ENCODE measurements at regions not wholly inside any gene's neighbourhood (a gene's known extent, or its start where the extent isn't known, plus 50 kb on each side); places are given as distances from the start of the nearest gene placed in this dataset.

DNA sequence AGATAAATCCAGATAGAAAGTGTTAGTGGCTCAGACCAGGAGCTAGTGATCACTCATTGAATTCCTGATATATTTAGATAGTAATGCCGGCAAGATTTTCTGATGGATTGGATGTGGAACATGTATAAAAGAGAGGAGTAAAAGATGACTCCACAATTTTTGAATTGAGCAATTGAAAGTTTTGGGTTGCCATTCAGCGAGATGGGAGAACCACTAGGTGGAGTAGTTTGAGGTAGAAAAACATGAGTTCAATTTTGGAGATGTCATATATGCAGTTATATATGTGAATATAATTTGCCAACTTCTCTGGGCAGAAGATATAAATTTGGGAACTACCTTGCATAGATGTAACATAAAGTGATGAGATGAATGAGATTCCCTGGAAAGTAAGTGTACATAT lies 502.5 kb upstream of the SEMA6A start:
- H3K4me3 ChIP-seq (ENCODE audit: low read depth, low read length) = no peak overlapping the region
- TF ChIP-seq, protein P1, sequence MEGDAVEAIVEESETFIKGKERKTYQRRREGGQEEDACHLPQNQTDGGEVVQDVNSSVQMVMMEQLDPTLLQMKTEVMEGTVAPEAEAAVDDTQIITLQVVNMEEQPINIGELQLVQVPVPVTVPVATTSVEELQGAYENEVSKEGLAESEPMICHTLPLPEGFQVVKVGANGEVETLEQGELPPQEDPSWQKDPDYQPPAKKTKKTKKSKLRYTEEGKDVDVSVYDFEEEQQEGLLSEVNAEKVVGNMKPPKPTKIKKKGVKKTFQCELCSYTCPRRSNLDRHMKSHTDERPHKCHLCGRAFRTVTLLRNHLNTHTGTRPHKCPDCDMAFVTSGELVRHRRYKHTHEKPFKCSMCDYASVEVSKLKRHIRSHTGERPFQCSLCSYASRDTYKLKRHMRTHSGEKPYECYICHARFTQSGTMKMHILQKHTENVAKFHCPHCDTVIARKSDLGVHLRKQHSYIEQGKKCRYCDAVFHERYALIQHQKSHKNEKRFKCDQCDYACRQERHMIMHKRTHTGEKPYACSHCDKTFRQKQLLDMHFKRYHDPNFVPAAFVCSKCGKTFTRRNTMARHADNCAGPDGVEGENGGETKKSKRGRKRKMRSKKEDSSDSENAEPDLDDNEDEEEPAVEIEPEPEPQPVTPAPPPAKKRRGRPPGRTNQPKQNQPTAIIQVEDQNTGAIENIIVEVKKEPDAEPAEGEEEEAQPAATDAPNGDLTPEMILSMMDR (IDR thresholded peaks at IDR 0.05; ENCODE audit: low read depth, low read length) = no peak

DNA sequence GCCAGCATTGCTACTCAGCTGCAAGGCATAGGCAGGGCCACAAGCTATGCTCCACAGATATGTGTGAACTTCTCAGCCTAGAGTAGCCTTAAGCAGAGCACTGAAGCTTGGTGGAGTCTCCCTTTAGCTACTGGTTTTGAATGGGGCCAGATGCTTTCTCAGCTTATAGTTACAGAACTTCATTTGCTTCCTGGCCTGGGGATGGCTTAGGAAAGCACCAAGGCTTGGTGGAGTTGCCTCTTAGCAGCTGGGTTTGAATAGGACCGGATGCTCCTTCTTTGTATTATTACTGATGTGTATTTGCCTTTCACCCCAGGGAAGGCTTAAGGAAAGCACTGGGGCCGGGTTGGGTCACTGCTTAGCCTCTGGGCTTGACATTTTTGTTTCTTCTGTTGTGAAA lies 497.8 kb upstream of the SEMA6A start:
- H3K4me3 ChIP-seq (ENCODE audit: low read depth, low read length) = no peak overlapping the region
- TF ChIP-seq, protein P1 (IDR thresholded peaks at IDR 0.05; ENCODE audit: low read depth, low read length) = no peak

DNA sequence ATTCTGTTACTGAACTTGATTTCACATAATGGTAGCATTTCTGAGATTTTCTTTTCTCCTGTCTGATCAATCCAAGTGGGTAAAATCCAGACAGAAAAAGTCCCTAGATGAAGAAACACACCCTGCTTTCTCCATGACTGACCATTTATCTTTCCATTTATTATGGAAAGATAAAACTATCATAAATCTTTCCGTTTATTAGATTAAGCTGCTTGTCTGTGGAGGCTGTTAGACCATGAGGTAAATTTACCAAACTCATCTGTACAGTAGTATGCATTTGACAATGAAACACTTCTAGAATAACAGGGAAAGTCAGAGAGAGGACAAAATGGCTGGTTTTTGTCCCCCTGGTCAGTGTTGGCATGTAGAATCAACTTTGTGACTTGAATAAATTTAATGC lies 491.2 kb upstream of the SEMA6A start:
- TF ChIP-seq, protein P1 (IDR thresholded peaks at IDR 0.05; ENCODE audit: low read depth, low read length) = no peak

DNA sequence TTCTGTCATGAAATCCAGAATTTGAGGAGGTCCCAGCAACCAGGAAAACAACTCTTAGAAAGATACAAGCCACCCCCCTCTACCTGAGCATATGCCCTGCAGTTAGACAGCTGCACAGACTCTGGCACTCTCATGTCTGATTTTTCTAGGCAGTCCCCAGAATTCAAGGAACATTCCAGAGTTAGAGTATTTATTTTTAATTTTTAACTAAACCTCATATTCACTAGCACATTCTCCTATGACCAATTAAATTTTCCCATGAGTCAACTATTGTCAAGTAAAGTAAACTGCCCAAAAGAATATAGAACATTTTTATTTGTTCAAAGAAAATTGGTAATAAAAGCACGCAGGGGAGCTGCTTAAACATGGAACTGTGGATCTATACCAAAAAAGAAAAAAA lies 490.5 kb upstream of the SEMA6A start:
- no peak overlapping the region for H3K4me3 ChIP-seq (ENCODE audit: low read depth, low read length)
- TF ChIP-seq, protein P1 (IDR thresholded peaks at IDR 0.05; ENCODE audit: low read depth, low read length) = no peak

More for the DNA sequence above, 491.2 kb upstream of the SEMA6A start:
- no peak overlapping the region for H3K4me3 ChIP-seq (ENCODE audit: low read depth, low read length)

DNA sequence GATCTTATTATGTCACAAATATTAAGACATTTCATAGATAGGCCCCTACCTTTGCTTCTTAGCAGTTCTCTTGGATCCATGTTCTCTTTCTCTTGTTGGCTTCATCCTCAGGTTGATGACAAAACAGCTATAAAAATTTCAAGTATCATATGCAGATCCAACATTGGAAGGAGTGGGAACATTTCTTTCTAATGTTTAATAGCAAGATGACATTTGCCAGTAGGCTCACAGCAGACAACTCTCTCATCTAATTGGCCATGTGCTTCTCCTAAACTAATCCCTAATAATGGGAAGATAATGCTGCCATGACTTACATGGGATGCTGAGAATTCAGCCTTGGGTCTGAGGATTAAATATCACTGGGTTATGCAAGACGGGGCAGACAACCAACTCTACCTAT lies 485.5 kb upstream of the SEMA6A start:
- no peak overlapping the region for H3K4me3 ChIP-seq (ENCODE audit: low read depth, low read length)
- TF ChIP-seq, protein P1 (IDR thresholded peaks at IDR 0.05; ENCODE audit: low read depth, low read length) = no peak

DNA sequence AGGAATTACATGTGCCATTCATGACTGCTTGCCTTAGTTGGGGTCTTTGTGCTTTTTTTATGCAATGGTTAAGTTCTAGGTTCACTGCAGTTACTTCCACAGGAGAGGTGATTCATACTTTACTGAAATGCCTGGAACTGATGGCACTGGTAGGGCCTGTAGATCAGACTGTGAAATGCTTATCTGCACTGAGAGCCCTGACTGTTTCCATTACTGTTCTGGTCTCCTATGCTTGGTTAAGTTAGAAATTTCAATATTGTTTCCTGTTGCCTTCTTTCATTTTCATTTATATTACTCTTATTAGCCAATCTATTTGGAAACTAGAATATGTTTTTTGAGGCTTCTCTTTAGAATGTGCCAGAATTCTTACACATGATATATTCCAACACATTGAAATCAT lies 484.1 kb upstream of the SEMA6A start:
- no peak overlapping the region for H3K4me3 ChIP-seq (ENCODE audit: low read depth, low read length)
- TF ChIP-seq, protein P1 (IDR thresholded peaks at IDR 0.05; ENCODE audit: low read depth, low read length) = no peak

DNA sequence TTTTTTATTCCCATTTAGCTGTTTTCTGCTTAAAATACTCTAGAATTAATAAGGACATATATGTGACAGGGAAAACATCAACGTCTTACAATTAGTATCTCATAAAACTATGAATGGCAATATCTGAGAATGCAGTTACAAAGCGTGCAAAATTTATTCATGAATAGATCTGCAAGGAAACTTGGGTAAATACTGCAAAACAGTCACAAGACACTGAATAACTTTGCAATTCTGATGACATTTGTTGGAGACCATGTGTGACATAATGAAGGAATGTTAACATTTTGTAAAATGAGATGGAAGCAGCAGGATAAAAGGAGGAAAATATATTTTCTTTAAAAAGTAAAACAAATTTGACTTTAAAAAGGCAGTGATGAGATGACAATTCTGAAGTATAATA lies 480.9 kb upstream of the SEMA6A start:
- TF ChIP-seq, protein P1 (IDR thresholded peaks at IDR 0.05; ENCODE audit: low read depth, low read length) = no peak
- H3K4me3 ChIP-seq (ENCODE audit: low read depth, low read length) = no peak overlapping the region

Measured in WI38 (cell line).